GM10266 (cell line): ENCODE measurements at regions not wholly inside any gene's neighbourhood (a gene's known extent, or its start where the extent isn't known, plus 50 kb on each side); places are given as distances from the start of the nearest gene placed in this dataset.

Experiments used
- DNase-seq: peaks from one replicate; pipeline ENCODE4 v3.0.0; 2012; ENCODE audit errors: extremely low spot score
- TF ChIP-seq, protein P1 (sequence below): IDR thresholded peaks from 2 replicates; pipeline ENCODE4 v1.5.1; 2012; ENCODE audit warnings: mild to moderate bottlenecking, low read depth; ENCODE audit not compliant: control insufficient read depth, insufficient read depth; ENCODE audit errors: missing control alignments

DNA sequence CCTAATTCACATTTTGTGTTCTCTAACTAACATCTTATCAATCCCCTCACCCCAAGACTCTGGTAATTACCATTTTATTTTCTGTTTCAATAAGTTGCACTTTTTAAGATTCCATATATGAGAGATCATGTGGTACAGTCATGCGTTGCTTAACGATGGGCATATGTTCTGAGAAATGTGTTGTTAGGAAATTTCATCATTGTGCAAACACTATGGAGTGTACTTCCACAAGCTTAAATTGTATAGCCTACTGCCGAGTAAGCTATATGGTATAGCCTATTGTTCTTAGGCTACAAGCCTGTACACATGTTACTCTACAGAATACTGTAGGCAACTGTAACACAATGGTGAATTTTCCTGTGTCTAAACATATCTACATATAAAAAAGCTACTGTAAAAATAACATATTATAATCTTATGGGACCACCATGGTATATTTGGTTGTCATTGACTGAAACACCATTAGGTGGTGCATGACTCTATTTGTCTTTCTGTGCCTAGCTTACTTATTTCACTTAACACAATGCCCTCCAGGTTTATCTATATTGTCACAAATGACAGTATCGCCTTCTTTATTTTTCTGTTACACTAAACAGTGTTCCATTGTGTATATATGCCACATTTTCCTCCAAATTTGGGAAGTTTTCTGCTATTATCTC, 473.4 kb upstream of the LMO3 start:
- no peak for DNase-seq
- TF ChIP-seq, protein P1, sequence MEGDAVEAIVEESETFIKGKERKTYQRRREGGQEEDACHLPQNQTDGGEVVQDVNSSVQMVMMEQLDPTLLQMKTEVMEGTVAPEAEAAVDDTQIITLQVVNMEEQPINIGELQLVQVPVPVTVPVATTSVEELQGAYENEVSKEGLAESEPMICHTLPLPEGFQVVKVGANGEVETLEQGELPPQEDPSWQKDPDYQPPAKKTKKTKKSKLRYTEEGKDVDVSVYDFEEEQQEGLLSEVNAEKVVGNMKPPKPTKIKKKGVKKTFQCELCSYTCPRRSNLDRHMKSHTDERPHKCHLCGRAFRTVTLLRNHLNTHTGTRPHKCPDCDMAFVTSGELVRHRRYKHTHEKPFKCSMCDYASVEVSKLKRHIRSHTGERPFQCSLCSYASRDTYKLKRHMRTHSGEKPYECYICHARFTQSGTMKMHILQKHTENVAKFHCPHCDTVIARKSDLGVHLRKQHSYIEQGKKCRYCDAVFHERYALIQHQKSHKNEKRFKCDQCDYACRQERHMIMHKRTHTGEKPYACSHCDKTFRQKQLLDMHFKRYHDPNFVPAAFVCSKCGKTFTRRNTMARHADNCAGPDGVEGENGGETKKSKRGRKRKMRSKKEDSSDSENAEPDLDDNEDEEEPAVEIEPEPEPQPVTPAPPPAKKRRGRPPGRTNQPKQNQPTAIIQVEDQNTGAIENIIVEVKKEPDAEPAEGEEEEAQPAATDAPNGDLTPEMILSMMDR, result no peak

DNA sequence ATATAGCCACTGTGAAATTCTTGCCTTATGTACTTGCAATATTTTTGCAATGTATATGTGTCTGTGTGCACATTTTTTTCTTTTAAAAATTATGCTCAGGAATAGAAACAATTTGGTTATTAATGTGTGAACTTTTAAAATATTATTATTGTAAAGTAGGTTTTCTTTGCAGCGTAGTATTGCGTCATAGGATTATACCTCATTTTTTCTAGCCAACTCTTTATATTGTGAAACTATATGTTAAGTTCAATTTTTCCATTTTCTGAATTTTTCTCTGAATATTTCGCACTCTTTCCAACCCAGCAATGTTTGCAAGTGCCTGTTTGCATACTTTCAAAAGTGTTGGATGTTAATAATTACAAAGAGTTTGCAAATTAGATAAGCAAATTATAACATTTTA, 471.6 kb upstream of the LMO3 start:
- no peak for DNase-seq
- TF ChIP-seq, protein P1, result no peak

DNA sequence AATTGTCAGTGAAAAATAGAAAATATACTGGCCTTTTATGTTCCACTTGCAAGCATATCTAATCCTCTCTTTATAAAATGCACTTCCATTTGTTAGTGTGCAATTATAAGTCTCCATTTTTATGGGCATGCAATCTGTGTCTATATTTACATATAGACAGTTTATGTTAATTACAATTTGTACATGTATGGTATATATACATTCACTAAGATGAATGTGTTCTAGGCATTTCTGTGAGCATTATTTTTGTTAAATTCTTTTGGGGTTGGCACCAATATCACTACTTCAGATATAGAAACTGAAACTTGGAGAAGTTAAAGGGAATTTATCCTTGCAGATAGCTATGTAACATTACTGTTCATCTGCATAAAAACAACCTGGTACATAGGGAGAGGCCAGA, 470.8 kb upstream of the LMO3 start:
- TF ChIP-seq, protein P1, result no peak
- no peak for DNase-seq

DNA sequence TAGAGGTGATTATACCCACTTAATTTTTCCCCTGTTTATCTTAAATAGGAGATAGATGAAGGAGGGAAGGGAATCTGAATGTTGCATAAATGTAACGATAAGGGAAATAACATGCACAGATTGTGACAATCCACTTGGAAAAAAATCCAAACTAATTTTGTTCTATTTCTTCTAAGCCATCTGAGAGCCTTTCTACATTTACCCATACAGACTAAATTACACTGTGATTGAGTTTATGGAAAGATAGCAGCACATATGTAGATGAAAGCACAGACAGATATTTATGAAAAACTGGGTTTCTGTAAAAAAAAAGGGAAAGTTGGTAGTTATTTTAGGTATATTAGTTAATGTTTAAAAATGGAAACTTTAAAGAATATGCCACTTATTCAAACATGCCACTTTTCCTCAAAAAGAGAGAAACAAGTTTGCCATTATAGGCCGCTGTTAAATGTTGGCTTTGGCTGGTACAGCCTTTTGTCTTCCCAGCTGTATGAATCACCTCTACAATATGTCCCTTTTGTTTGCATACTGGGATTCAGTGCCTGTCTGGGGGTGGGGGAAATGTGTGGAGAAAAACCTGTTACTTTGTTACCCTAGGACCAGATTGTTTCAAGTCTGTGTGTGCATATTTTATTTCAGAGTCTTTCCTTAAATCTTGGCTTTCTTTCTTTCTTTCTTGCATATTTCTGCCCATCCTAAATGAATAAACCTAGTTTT, 470.2 kb upstream of the LMO3 start:
- TF ChIP-seq, protein P1, result no peak
- DNase-seq, result no peak

DNA sequence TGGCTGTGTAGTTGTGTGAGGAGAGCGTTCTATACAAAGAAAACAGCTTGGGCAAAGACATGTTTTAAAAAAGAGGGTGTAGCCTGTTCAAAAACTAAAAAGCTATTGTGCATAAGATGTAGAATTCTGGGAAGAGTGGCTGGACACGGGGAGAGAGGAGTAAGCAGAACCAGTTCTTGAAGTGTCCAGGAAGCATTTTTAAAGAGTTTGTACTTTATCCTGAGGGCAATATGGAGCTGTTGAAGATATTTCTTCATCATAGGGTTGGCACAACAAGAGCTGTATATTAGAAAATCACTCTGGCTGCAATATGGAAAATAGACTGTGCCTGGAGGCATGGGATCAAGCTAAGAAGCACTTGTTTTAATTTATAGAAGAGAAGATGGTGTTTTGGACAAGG, 458.9 kb upstream of the LMO3 start:
- DNase-seq, result no peak

DNA sequence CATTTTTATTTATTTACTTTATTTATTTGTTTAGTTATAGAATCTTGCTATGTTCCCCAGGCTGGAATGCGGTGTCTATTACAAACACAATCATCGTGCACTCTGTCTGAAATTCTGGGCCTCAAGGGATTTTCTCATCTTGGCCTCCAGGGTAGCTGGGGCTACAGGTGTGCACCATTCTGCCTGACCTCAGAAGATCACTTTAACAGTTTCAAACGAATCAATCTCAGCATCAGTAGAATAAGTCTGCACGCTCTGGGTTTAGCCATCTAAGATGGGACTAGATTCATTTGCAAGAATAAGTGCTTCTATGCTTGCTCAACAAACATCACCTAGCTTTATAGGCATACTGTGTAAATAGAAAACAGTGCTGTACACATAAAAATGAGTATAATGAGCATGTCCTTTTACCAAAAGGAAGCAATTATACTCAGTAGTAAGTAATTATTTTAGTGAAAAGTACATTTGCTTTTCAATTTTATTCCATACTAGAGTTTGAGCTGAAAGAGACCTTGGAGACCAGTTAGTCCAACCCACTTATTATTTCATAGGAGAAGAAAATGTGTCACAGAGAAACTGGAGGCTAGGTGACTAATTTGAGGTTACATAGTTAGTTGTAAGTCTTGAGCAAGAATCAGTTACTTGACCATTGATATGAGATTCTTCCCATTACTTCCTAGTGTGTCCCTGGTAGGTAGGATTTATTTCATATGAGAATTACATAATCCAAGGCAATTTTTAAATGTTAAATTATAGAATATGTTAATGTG, 456.5 kb upstream of the LMO3 start:
- TF ChIP-seq, protein P1, result no peak
- DNase-seq, result no peak

More for the DNA sequence above, 458.9 kb upstream of the LMO3 start:
- TF ChIP-seq, protein P1, result no peak
